GM13977 (cell line): ENCODE measurements at regions not wholly inside any gene's neighbourhood (a gene's known extent, or its start where the extent isn't known, plus 50 kb on each side); places are given as distances from the start of the nearest gene placed in this dataset.

ENCODE experiments used
- DNase-seq: peaks from one replicate; pipeline ENCODE4 v3.0.0; 2012; ENCODE audit warnings: low spot score
- in situ Hi-C: fragments of 300-500 bp; cut with MboI; formaldehyde crosslinking; loops from one replicate; pipeline ENCODE4 v1.12.0; 2022; ENCODE audit warnings: low sequenced_read_pairs, low pct_unique_long_range_greater_than_20kb, mixed read lengths, inconsistent platforms; ENCODE audit not compliant: unreplicated experiment
- TF ChIP-seq, protein P1 (sequence below): IDR thresholded peaks from 2 replicates; pipeline ENCODE4 v1.5.1; 2012; ENCODE audit warnings: mild to moderate bottlenecking, control low read depth; ENCODE audit not compliant: insufficient read depth; ENCODE audit errors: extremely low read depth, missing control alignments

- in situ Hi-C loops = no loop called here
- no peak for DNase-seq
- TF ChIP-seq, protein P1, sequence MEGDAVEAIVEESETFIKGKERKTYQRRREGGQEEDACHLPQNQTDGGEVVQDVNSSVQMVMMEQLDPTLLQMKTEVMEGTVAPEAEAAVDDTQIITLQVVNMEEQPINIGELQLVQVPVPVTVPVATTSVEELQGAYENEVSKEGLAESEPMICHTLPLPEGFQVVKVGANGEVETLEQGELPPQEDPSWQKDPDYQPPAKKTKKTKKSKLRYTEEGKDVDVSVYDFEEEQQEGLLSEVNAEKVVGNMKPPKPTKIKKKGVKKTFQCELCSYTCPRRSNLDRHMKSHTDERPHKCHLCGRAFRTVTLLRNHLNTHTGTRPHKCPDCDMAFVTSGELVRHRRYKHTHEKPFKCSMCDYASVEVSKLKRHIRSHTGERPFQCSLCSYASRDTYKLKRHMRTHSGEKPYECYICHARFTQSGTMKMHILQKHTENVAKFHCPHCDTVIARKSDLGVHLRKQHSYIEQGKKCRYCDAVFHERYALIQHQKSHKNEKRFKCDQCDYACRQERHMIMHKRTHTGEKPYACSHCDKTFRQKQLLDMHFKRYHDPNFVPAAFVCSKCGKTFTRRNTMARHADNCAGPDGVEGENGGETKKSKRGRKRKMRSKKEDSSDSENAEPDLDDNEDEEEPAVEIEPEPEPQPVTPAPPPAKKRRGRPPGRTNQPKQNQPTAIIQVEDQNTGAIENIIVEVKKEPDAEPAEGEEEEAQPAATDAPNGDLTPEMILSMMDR = no peak
These were observed 171.9 kb upstream of the CCDC54 start for GRCh38 chr3:107205358-107205757.

GRCh38 chr3:107206141-107206540 lies 171.1 kb upstream of the CCDC54 start:
- in situ Hi-C loops = no loop called here
- peak; percentile 10 for DNase-seq
- TF ChIP-seq, protein P1 = peak; percentile 49

DNA sequence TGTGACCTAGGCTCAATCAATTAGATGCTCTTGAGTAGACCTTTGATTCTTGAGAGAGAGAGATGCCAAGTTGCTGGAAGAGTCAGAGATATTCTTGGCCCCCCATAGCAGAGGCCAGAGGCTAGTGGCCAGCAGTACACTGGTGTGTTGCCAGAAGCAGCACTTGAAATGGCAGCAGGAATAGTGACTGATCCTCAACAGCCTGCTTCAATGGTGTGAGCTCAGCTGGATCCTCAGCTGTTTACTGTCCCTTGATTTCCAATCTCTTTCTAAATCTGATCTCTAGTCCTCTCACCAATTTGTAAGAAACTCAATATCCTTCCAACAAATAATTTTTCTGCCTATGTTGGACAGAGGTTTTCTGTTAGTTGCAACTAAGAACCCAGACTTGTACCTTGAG lies 170.3 kb upstream of the CCDC54 start:
- in situ Hi-C loops = no loop called here

DNA sequence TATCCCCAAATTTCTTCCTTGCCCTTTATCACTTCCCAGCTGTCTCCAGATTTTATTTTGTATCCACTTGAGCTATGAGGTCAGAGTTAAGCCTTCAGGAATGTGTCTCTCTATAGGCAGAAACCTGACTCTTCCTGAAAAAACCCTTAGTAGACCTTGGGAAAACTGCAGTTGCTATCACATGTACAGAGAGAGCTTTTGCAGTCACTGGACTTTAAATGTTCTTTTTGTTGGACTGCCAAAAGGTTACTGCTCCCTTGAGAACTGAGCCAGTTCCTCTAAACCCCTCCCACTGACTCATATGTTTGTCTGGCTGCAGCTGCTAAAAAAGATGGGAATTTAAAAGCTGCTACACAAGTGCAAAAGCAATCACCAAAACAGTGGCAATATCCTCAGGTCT lies 169.1 kb upstream of the CCDC54 start:
- no peak for DNase-seq
- TF ChIP-seq, protein P1 = no peak
- in situ Hi-C loops = no loop called here

More for the DNA sequence above, 170.3 kb upstream of the CCDC54 start:
- TF ChIP-seq, protein P1 = no peak
- DNase-seq = no peak

DNA sequence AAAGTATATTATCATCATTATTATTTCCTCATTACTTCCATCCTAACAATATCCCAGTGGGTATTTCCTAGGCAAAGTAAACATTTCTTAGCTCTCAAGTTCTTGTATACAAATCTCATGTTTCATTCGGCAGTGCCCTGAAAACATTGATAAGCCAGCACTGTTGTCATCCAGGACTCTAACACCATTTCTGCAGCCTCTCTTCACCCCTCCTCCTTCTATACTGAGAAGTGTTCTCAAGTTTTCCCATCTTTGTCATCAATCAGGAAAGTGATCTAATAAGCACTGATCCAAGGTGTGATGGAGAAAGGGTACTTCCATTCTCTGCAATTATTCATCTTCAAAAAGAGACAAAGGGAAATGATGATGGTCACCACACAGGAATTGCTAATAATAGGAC lies 168.4 kb upstream of the CCDC54 start:
- in situ Hi-C loops = no loop called here
- DNase-seq = no peak
- TF ChIP-seq, protein P1 = no peak

GRCh38 chr3:107209302-107209990 lies 167.8 kb upstream of the CCDC54 start:
- in situ Hi-C loops = no loop called here
- DNase-seq = no peak
- TF ChIP-seq, protein P1 = no peak
